ENCODE measurements at regions not wholly inside any gene's neighbourhood (a gene's known extent, or its start where the extent isn't known, plus 50 kb on each side); places are given as distances from the start of the nearest gene placed in this dataset.

- no peak for DNase-seq (ENCODE audit: low read depth in 3 of 3)
Observed at GRCh38 chr1:165073185-165074007, 283.1 kb downstream of the LMX1A start.

GRCh38 chr1:165070675-165071074 lies 285.8 kb downstream of the LMX1A start:
- DNase-seq (ENCODE audit: low read depth in 3 of 3), result no peak

- no peak for DNase-seq (ENCODE audit: low read depth in 3 of 3)
Observed at GRCh38 chr1:165069829-165070228, 286.7 kb downstream of the LMX1A start.

- DNase-seq (ENCODE audit: low read depth in 3 of 3), result no peak
Observed at GRCh38 chr1:165068741-165069140, 287.8 kb downstream of the LMX1A start.

GRCh38 chr1:165067829-165068228 lies 288.7 kb downstream of the LMX1A start:
- DNase-seq (ENCODE audit: low read depth in 3 of 3), result no peak

GRCh38 chr1:165063181-165063965 lies 293.1 kb downstream of the LMX1A start:
- no peak for DNase-seq (ENCODE audit: low read depth in 3 of 3)

GRCh38 chr1:165062346-165062745 lies 294.2 kb downstream of the LMX1A start:
- DNase-seq (ENCODE audit: low read depth in 3 of 3), result no peak

- no peak for DNase-seq (ENCODE audit: low read depth in 3 of 3)
Observed at GRCh38 chr1:165060285-165060793, 296.2 kb downstream of the LMX1A start.

- DNase-seq (ENCODE audit: low read depth in 3 of 3), result no peak
Observed at GRCh38 chr1:165057956-165058355, 298.6 kb downstream of the LMX1A start.

- no peak for DNase-seq (ENCODE audit: low read depth in 3 of 3)
Observed at GRCh38 chr1:165056914-165057313, 299.6 kb downstream of the LMX1A start.

- DNase-seq (ENCODE audit: low read depth in 3 of 3), result no peak
Observed at GRCh38 chr1:165055581-165055980, 300.9 kb downstream of the LMX1A start.

GRCh38 chr1:165054627-165055026 lies 301.9 kb downstream of the LMX1A start:
- DNase-seq (ENCODE audit: low read depth in 3 of 3), result no peak

GRCh38 chr1:165053351-165053750 lies 303.2 kb downstream of the LMX1A start:
- DNase-seq (ENCODE audit: low read depth in 3 of 3), result no peak

- no peak for DNase-seq (ENCODE audit: low read depth in 3 of 3)
Observed at GRCh38 chr1:165052936-165053335, 303.6 kb downstream of the LMX1A start.

GRCh38 chr1:165052431-165052830 lies 304.1 kb downstream of the LMX1A start:
- no peak for DNase-seq (ENCODE audit: low read depth in 3 of 3)

GRCh38 chr1:165050246-165050645 lies 306.3 kb downstream of the LMX1A start:
- no peak for DNase-seq (ENCODE audit: low read depth in 3 of 3)

- no peak for DNase-seq (ENCODE audit: low read depth in 3 of 3)
Observed at GRCh38 chr1:165047994-165048393, 308.5 kb downstream of the LMX1A start.

GRCh38 chr1:165045902-165046301 lies 310.6 kb downstream of the LMX1A start:
- no peak for DNase-seq (ENCODE audit: low read depth in 3 of 3)

GRCh38 chr1:165040641-165041040 lies 315.9 kb downstream of the LMX1A start:
- DNase-seq (ENCODE audit: low read depth in 3 of 3), result no peak

GRCh38 chr1:165039996-165040395 lies 316.5 kb downstream of the LMX1A start:
- DNase-seq (ENCODE audit: low read depth in 3 of 3), result no peak

- no peak for DNase-seq (ENCODE audit: low read depth in 3 of 3)
Observed at GRCh38 chr1:165036403-165036802, 320.1 kb downstream of the LMX1A start.

GRCh38 chr1:165034136-165034809 lies 322.2 kb downstream of the LMX1A start:
- DNase-seq (ENCODE audit: low read depth in 3 of 3), result no peak
